H1 (cell line): ENCODE measurements at regions not wholly inside any gene's neighbourhood (a gene's known extent, or its start where the extent isn't known, plus 50 kb on each side); places are given as distances from the start of the nearest gene placed in this dataset.

Experiments
- CTCF ChIA-PET: fragments of 300-600 bp; sonication (Branson Sonifier 250); formaldehyde crosslinking; loops from one replicate; lab custom pipeline; 2021; ENCODE audit not compliant: partially characterized antibody; lab: Charles Lee
- POLR2A ChIA-PET: fragments of 300-600 bp; sonication (Branson Sonifier 250); formaldehyde crosslinking; loops from one replicate; lab custom pipeline; 2021; ENCODE audit warnings: inconsistent platforms; ENCODE audit not compliant: partially characterized antibody; lab: Charles Lee
- DNase-seq, 2 experiments: peaks; one replicate each; pipeline versions ENCODE4 v3.0.0 to v3.0.0-alpha.2; 2010 to 2022; ENCODE audit warnings: low spot score in 2 of 2, low read depth in 1 of 2, mixed read lengths in 1 of 2
- FAIRE-seq: peaks from 2 replicates; lab custom pipeline; 2011; peaks lifted over from hg19 to GRCh38; lab: Jason Lieb, UNC
- H2AFZ ChIP-seq: 2 replicates; pipeline ENCODE4 v1.8.1; 2012; ENCODE audit warnings: low read length, inconsistent platforms
- H2AK5ac ChIP-seq: 2 replicates; pipeline ENCODE4 v1.6.1; 2013; ENCODE audit warnings: low read depth, low read length
- H2BK120ac ChIP-seq: replicated peaks from 2 replicates; pipeline ENCODE3; 2013; ENCODE audit warnings: low read depth, low read length, inconsistent platforms
- H2BK12ac ChIP-seq: 2 replicates; pipeline ENCODE4 v1.6.1; 2013; ENCODE audit warnings: low read depth, low read length
- H2BK15ac ChIP-seq: 2 replicates; pipeline ENCODE4 v1.6.1; 2013; ENCODE audit warnings: low read length
- H2BK20ac ChIP-seq: 2 replicates; pipeline ENCODE4 v1.6.1; 2013; ENCODE audit warnings: low read length
- H2BK5ac ChIP-seq: 2 replicates; pipeline ENCODE4 v1.6.1; 2013; ENCODE audit warnings: low read depth, low read length
- H3K14ac ChIP-seq: 2 replicates; pipeline ENCODE4 v1.6.1; 2013; ENCODE audit warnings: inconsistent platforms; ENCODE audit not compliant: insufficient read length
- H3K18ac ChIP-seq: 2 replicates; pipeline ENCODE4 v1.6.1; 2013; ENCODE audit warnings: low read length; ENCODE audit errors: extremely low read depth
- H3K23ac ChIP-seq: 2 replicates; pipeline ENCODE4 v1.6.1; 2013; ENCODE audit warnings: inconsistent platforms; ENCODE audit not compliant: insufficient read length
- H3K23me2 ChIP-seq: 2 replicates; pipeline ENCODE4 v1.6.1; 2013; ENCODE audit warnings: low read depth, low read length
- H3K27ac ChIP-seq: 2 replicates; pipeline ENCODE4 v1.6.1; 2011; ENCODE audit warnings: low read depth, low read length, inconsistent platforms
- H3K27me3 ChIP-seq, 4 experiments: replicated peaks in 1 of 4; 1 replicate in 1 of 4; 2 replicates in 3 of 4; pipeline versions ENCODE4 v1.6.1 to v1.8.1; 2011 to 2013; ENCODE audit warnings: low read length in 3 of 4, mild to moderate bottlenecking in 3 of 4, inconsistent platforms in 2 of 4, mixed read lengths in 2 of 4, moderate library complexity in 1 of 4; ENCODE audit not compliant: control insufficient read depth in 3 of 4, insufficient read depth in 3 of 4; ENCODE audit errors: extremely low read depth in 1 of 4
- H3K36me3 ChIP-seq, 4 experiments: 2 replicates each; pipeline versions ENCODE4 v1.6.1 to v1.8.1; 2011 to 2013; ENCODE audit warnings: mild to moderate bottlenecking in 4 of 4, low read length in 3 of 4, moderate library complexity in 2 of 4, control low read depth in 1 of 4, inconsistent platforms in 1 of 4; ENCODE audit not compliant: insufficient read depth in 4 of 4, control insufficient read depth in 2 of 4
- H3K4ac ChIP-seq: replicated peaks from 2 replicates; pipeline ENCODE3; 2013; ENCODE audit warnings: low read length, low read depth, mixed read lengths, inconsistent platforms; ENCODE audit not compliant: insufficient read length
- H3K4me1 ChIP-seq, 4 experiments: replicated peaks in 1 of 4; 1 replicate in 1 of 4; 2 replicates in 3 of 4; pipeline versions ENCODE4 v1.6.1 to v1.8.1; 2011 to 2013; ENCODE audit warnings: low read length in 3 of 4, inconsistent platforms in 2 of 4, mixed read lengths in 1 of 4; ENCODE audit not compliant: insufficient read depth in 4 of 4, control insufficient read depth in 3 of 4
- H3K4me2 ChIP-seq, 2 experiments: 2 replicates each; pipeline versions ENCODE4 v1.6.1 to v1.8.1; 2011 to 2013; ENCODE audit warnings: low read depth in 2 of 2, low read length in 2 of 2, control low read depth in 1 of 2, inconsistent platforms in 1 of 2, mild to moderate bottlenecking in 1 of 2; ENCODE audit not compliant: insufficient read depth in 1 of 2
- H3K4me3 ChIP-seq, 4 experiments: fragments of 200-600, 300-600 bp in 1 of 4; sonication (generic), shearing (Covaris generic), sonication (Bioruptor Twin) in 1 of 4; 2 replicates each; pipeline versions ENCODE4 v1.5.1 to v1.8.1; 2011 to 2016; ENCODE audit warnings: low read length in 4 of 4, low read depth in 3 of 4, control low read depth in 2 of 4, inconsistent platforms in 2 of 4, mild to moderate bottlenecking in 2 of 4, mixed read lengths in 1 of 4, moderate library complexity in 1 of 4; ENCODE audit not compliant: insufficient read depth in 2 of 4; ENCODE audit errors: extremely low read depth in 1 of 4
- H3K56ac ChIP-seq: replicated peaks from 2 replicates; pipeline ENCODE3; 2013; ENCODE audit warnings: low read depth, mild to moderate bottlenecking, mixed read lengths, low read length, inconsistent platforms; ENCODE audit not compliant: insufficient read length
- H3K79me1 ChIP-seq: 2 replicates; pipeline ENCODE4 v1.6.1; 2013; ENCODE audit warnings: low read depth, low read length, control low read depth
- H3K79me2 ChIP-seq, 2 experiments: 2 replicates each; pipeline versions ENCODE4 v1.6.1 to v1.8.1; 2012 to 2013; ENCODE audit warnings: low read length in 2 of 2, mild to moderate bottlenecking in 2 of 2, inconsistent platforms in 1 of 2; ENCODE audit not compliant: insufficient read depth in 2 of 2, control insufficient read depth in 1 of 2
- H3K9ac ChIP-seq, 4 experiments: replicated peaks in 1 of 4; 1 replicate in 1 of 4; 2 replicates in 3 of 4; pipeline versions ENCODE4 v1.6.1 to v1.8.1; 2011 to 2013; ENCODE audit warnings: low read depth in 3 of 4, low read length in 3 of 4, control low read depth in 2 of 4, mild to moderate bottlenecking in 2 of 4, moderate library complexity in 2 of 4, inconsistent platforms in 1 of 4; ENCODE audit errors: extremely low read depth in 1 of 4
- H3K9me3 ChIP-seq, 2 experiments: 2 replicates each; pipeline versions ENCODE4 v1.6.1 to v1.8.1; 2012 to 2013; ENCODE audit warnings: mild to moderate bottlenecking in 2 of 2, moderate library complexity in 2 of 2, control low read depth in 1 of 2, inconsistent platforms in 1 of 2, low read depth in 1 of 2, low read length in 1 of 2, mixed read lengths in 1 of 2; ENCODE audit not compliant: insufficient read depth in 2 of 2
- H4K20me1 ChIP-seq, 2 experiments: replicated peaks in 1 of 2; 2 replicates each; pipeline versions ENCODE3 to v1.8.1; 2011 to 2013; ENCODE audit warnings: inconsistent platforms in 2 of 2, low read length in 2 of 2, mild to moderate bottlenecking in 1 of 2; ENCODE audit not compliant: insufficient read depth in 2 of 2, control insufficient read depth in 1 of 2
- H4K5ac ChIP-seq: 2 replicates; pipeline ENCODE4 v1.6.1; 2013; ENCODE audit warnings: low read length, low read depth, mixed read lengths, inconsistent platforms; ENCODE audit not compliant: insufficient read length
- H4K8ac ChIP-seq: 2 replicates; pipeline ENCODE4 v1.8.0; 2013; ENCODE audit warnings: mild to moderate bottlenecking, moderate library complexity, low read length, inconsistent platforms; ENCODE audit not compliant: insufficient read depth; ENCODE audit errors: extremely low read depth
- H4K91ac ChIP-seq: replicated peaks from 2 replicates; pipeline ENCODE3; 2013; ENCODE audit warnings: low read length, mixed read lengths, inconsistent platforms; ENCODE audit not compliant: insufficient read length
- CBX5 ChIP-seq: fragments of 300-800, 300-1000 bp; sonication (generic); IDR thresholded peaks from 2 replicates; pipeline ENCODE4 v1.7.1; 2016; ENCODE audit warnings: antibody characterized with exemption, low read length, low read depth
- CHD1 ChIP-seq: IDR thresholded peaks from 2 replicates; pipeline ENCODE4 v1.6.1; 2012; ENCODE audit warnings: low read depth, low read length, improper control_type of control experiment
- EZH2 ChIP-seq: fragments of 200-600 bp; sonication (generic); IDR thresholded peaks from 2 replicates; pipeline ENCODE4 v1.7.1; 2012; ENCODE audit warnings: low read depth, mild to moderate bottlenecking, moderate library complexity, low read length, inconsistent platforms; ENCODE audit not compliant: severe bottlenecking
- GTF2F1 ChIP-seq: IDR thresholded peaks from 2 replicates; pipeline ENCODE4 v1.6.1; 2012; ENCODE audit warnings: low read depth, low read length, improper control_type of control experiment, borderline replicate concordance
- HDAC2 ChIP-seq, 2 experiments: fragments of 300-600 bp in 1 of 2; sonication (generic) in 1 of 2; IDR thresholded peaks; 2 replicates each; pipeline ENCODE4 v1.6.1; 2011 to 2012; ENCODE audit warnings: low read depth in 2 of 2, low read length in 2 of 2, mild to moderate bottlenecking in 2 of 2, moderate library complexity in 2 of 2, borderline replicate concordance in 1 of 2, inconsistent platforms in 1 of 2
- KDM1A ChIP-seq: fragments of 200-600, 300-600 bp; sonication (generic); IDR thresholded peaks from 2 replicates; pipeline ENCODE4 v1.7.1; 2016; ENCODE audit warnings: mild to moderate bottlenecking, low read length, borderline replicate concordance
- MAFK ChIP-seq: IDR thresholded peaks from 2 replicates; pipeline ENCODE4 v1.6.1; 2012; ENCODE audit warnings: low read depth, mild to moderate bottlenecking, improper control_type of control experiment, low read length
- POLR2A ChIP-seq, 2 experiments: IDR thresholded peaks; 1 replicate in 1 of 2; 2 replicates in 1 of 2; pipeline ENCODE4 v1.6.1; 2011; ENCODE audit warnings: low read depth in 2 of 2, low read length in 2 of 2, mild to moderate bottlenecking in 2 of 2; ENCODE audit errors: control extremely low read depth in 1 of 2
- RNF2 ChIP-seq: fragments of 200-900, 300-1000 bp; sonication (generic); IDR thresholded peaks from 2 replicates; pipeline ENCODE4 v1.7.1; 2016; ENCODE audit warnings: borderline replicate concordance, low read depth, mild to moderate bottlenecking, antibody characterized with exemption, low read length; ENCODE audit not compliant: poor library complexity, severe bottlenecking; ENCODE audit errors: missing control alignments
- SIN3A ChIP-seq, 2 experiments: IDR thresholded peaks in 1 of 2; conservative IDR thresholded peaks in 1 of 2; 2 replicates each; pipeline ENCODE4 v1.6.1; 2011 to 2012; ENCODE audit warnings: low read length in 2 of 2, improper control_type of control experiment in 1 of 2, low read depth in 1 of 2, mild to moderate bottlenecking in 1 of 2
- SIRT6 ChIP-seq: IDR thresholded peaks from one replicate; pipeline ENCODE4 v1.7.1; 2012; ENCODE audit warnings: low read length, inconsistent platforms
- SP2 ChIP-seq: IDR thresholded peaks from 2 replicates; pipeline ENCODE4 v1.6.1; 2012; ENCODE audit warnings: mild to moderate bottlenecking, low read length, inconsistent platforms
- TCF12 ChIP-seq: IDR thresholded peaks from 2 replicates; pipeline ENCODE4 v1.6.1; 2011; ENCODE audit warnings: low read depth, mild to moderate bottlenecking, low read length
- WGBS, 2 experiments: shearing (Covaris generic) in 1 of 2; methylation state at CpG; one replicate each; pipeline versions ENCODE4 v1.1.6 to v1.1.7; 2013 to 2015; ENCODE audit warnings: low lambda C conversion rate in 2 of 2, mixed read lengths in 2 of 2, inconsistent platforms in 1 of 2, low coverage in 1 of 2, missing lambda C conversion rate in 1 of 2; ENCODE audit not compliant: insufficient replicate concordance in 2 of 2, insufficient coverage in 1 of 2, insufficient read length in 1 of 2; ENCODE audit errors: extremely low coverage in 1 of 2, missing lambda C conversion rate in 1 of 2; 5-methylcytosine and 5-hydroxymethylcytosine counted together
- TF ChIP-seq, protein P1 (sequence below): IDR thresholded peaks from 2 replicates; pipeline ENCODE4 v1.6.1; 2012; ENCODE audit warnings: inconsistent platforms

DNA sequence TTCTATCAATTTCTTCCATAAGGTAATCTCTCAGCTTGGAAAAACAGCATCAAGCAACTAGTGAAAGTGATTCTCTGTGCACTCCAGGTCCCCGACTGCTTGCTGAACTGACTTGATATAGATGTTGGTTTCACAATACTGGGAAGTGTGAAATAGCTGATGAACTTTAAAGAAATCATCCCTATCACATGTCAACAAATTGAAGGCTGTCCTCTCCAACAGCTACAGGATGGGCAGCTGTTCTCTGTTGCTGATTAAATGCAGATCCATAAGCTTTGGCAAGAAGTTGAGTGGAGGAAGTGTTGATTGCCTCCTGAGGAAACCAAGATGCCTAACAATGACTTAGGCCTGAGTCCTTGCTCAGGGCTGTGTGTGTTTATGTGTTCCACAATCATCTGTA is 130.4 kb upstream of the GDF10 start:
- TF ChIP-seq EZH2 (no peak), POLR2A (IDR thresholded peaks at IDR 0.05; ENCODE audit: control extremely low read depth in 1 of 2, low read depth in 2 of 2, low read length in 2 of 2) (no peak), CBX5 (no peak), SIRT6 (no peak), MAFK (no peak), SIN3A (conservative IDR thresholded peaks at IDR 0.05 in 1 of 2, IDR thresholded peaks at IDR 0.05 in 1 of 2; ENCODE audit: low read depth in 1 of 2, low read length in 2 of 2) (no peak), GTF2F1 (no peak), HDAC2 (IDR thresholded peaks at IDR 0.05; ENCODE audit: borderline replicate concordance in 1 of 2, low read depth in 2 of 2, low read length in 2 of 2) (no peak), RNF2 (no peak), TCF12 (no peak), CHD1 (no peak), SP2 (no peak), KDM1A (no peak)
- TF ChIP-seq, protein P1, sequence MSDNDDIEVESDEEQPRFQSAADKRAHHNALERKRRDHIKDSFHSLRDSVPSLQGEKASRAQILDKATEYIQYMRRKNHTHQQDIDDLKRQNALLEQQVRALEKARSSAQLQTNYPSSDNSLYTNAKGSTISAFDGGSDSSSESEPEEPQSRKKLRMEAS: no peak
- Histone ChIP-seq H2BK120ac (no peak overlapping the region), H2BK5ac (no peak overlapping the region), H3K14ac (no peak overlapping the region), H4K91ac (no peak overlapping the region), H4K5ac (no peak overlapping the region), H3K27ac (no peak overlapping the region), H3K18ac (no peak overlapping the region), H3K23me2 (no peaks in the 10 kb centered on the region), H3K27me3 (no peaks in the 10 kb centered on the region), H2AK5ac (no peak overlapping the region), H3K4me1 (no peaks in the 10 kb centered on the region; a peak in 1 of 7 replicates), H2AFZ (no peak overlapping the region), H2BK15ac (no peak overlapping the region), H4K20me1 (no peaks in the 10 kb centered on the region), H4K8ac (no peak overlapping the region), H3K4me2 (no peak overlapping the region), H3K4ac (no peak overlapping the region), H2BK20ac (no peak overlapping the region), H3K79me1 (no peaks in the 10 kb centered on the region), H3K79me2 (no peaks in the 10 kb centered on the region), H2BK12ac (no peak overlapping the region), H3K56ac (no peak overlapping the region), H3K9ac (no peak overlapping the region), H3K36me3 (no peaks in the 10 kb centered on the region), H3K23ac (no peak overlapping the region), H3K4me3 (no peak overlapping the region), H3K9me3 (peaks cover 5 to 13% of the 10 kb centered on the region in 2 experiments; a peak in 2 of 4 replicates)
- DNase-seq (no peak), FAIRE-seq (no peak)
- 79% methylated on average over 1 of the region's 1 CpG; no CpG with 5 or more reads in 1 of the 2 experiments for WGBS, 2 experiments
- ChIA-PET CTCF (interaction anchor here (0.9 kb wide), 1 partner anchor 122 kb away, joined by 3 read pairs; no protein-coding TSS in a partner anchor), POLR2A (interaction anchor here (0.9 kb wide), 1 partner anchor 10 kb away, joined by 3 read pairs; no protein-coding TSS in a partner anchor)
